ENCODE measurements at regions not wholly inside any gene's neighbourhood (a gene's known extent, or its start where the extent isn't known, plus 50 kb on each side); places are given as distances from the start of the nearest gene placed in this dataset.

DNA sequence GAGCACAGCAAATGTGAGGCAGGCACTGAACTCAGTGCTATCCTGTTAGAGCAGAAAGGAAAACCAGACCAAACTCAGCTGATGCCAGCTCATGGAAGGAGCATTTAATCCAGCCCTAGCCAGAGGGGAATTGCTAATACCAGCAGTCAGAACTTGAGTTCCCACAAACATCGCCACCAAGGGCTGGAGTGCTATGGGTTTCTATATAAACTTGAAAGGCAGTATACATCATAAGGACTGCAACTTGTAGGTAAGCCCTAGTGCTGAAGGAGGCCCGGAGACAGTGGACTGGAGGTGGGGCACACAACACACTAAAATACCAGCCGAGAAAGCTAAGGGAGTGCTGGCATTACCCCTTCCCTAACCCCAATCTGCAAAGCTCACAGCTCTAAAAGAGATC lies 440.2 kb downstream of the PRR32 start:
- no peak for DNase-seq (ENCODE audit: low spot score)
- peaks cover 37% of the 10 kb centered on the region for H3K9me3 Mint-ChIP-seq (ENCODE audit: low read depth)
- no peaks in the 10 kb centered on the region for H3K27me3 Mint-ChIP-seq (ENCODE audit: low read depth)
- no peak overlapping the region for H3K4me3 Mint-ChIP-seq (ENCODE audit: unreplicated experiment)
- H3K27ac Mint-ChIP-seq (ENCODE audit: unreplicated experiment): no peak overlapping the region
- no peaks in the 10 kb centered on the region for H3K36me3 Mint-ChIP-seq (ENCODE audit: low read depth)
- no peaks in the 10 kb centered on the region for H3K4me1 Mint-ChIP-seq (ENCODE audit: low read depth)
- TF ChIP-seq, protein P1, sequence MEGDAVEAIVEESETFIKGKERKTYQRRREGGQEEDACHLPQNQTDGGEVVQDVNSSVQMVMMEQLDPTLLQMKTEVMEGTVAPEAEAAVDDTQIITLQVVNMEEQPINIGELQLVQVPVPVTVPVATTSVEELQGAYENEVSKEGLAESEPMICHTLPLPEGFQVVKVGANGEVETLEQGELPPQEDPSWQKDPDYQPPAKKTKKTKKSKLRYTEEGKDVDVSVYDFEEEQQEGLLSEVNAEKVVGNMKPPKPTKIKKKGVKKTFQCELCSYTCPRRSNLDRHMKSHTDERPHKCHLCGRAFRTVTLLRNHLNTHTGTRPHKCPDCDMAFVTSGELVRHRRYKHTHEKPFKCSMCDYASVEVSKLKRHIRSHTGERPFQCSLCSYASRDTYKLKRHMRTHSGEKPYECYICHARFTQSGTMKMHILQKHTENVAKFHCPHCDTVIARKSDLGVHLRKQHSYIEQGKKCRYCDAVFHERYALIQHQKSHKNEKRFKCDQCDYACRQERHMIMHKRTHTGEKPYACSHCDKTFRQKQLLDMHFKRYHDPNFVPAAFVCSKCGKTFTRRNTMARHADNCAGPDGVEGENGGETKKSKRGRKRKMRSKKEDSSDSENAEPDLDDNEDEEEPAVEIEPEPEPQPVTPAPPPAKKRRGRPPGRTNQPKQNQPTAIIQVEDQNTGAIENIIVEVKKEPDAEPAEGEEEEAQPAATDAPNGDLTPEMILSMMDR (IDR thresholded peaks at IDR 0.05): no peak

DNA sequence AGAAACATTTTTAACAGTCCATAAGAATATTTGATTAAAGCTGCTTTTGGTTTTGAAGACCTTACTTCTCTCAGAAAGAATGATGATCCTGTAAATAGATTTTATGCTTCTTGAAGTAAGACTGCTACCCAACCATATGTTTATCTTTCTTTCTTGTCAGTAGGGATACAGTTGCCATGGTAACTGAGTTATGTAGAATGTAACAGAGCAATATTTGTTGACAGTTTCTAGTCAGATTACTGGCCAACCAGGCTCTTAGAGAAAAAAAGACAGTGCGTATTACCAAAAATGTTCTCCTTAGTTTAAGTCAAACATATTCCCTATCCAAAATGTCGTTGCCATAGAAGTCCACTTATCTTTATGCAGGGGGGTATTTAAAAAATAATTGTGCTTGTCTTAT lies 456.8 kb downstream of the PRR32 start:
- no peak for DNase-seq (ENCODE audit: low spot score)
- TF ChIP-seq, protein P1 (IDR thresholded peaks at IDR 0.05): no peak
- Mint-ChIP-seq H3K36me3 (ENCODE audit: low read depth) (no peaks in the 10 kb centered on the region), H3K27ac (ENCODE audit: unreplicated experiment) (no peak overlapping the region), H3K4me3 (ENCODE audit: unreplicated experiment) (no peak overlapping the region), H3K4me1 (ENCODE audit: low read depth) (no peaks in the 10 kb centered on the region), H3K27me3 (ENCODE audit: low read depth) (no peaks in the 10 kb centered on the region), H3K9me3 (ENCODE audit: low read depth) (peaks cover 37% of the 10 kb centered on the region)

DNA sequence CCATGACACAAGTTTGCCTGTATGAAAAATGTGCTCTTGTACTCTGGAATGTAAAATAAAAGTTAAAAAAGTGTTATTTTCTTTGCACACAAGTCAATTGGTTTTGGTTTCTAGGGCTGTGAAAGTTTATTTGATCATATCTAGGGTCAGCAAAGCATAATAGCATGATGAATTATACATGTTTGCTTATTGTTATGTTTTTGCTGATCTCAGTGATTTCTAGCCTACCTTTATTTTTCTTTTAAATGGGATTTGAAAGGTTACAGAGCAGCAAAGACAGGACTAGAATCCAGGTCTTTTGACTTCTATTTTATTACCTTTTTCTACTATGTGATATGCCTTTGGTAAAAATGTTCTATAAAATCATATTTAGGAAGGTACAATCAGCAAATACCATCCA lies 481.0 kb downstream of the PRR32 start:
- TF ChIP-seq, protein P1 (IDR thresholded peaks at IDR 0.05): no peak
- H3K36me3 Mint-ChIP-seq (ENCODE audit: low read depth): no peaks in the 10 kb centered on the region
- no peaks in the 10 kb centered on the region for H3K4me1 Mint-ChIP-seq (ENCODE audit: low read depth)
- peaks cover 16% of the 10 kb centered on the region for H3K9me3 Mint-ChIP-seq (ENCODE audit: low read depth)
- no peak overlapping the region for H3K4me3 Mint-ChIP-seq (ENCODE audit: unreplicated experiment)
- no peaks in the 10 kb centered on the region for H3K27me3 Mint-ChIP-seq (ENCODE audit: low read depth)
- DNase-seq (ENCODE audit: low spot score): no peak
- H3K27ac Mint-ChIP-seq (ENCODE audit: unreplicated experiment): no peak overlapping the region

DNA sequence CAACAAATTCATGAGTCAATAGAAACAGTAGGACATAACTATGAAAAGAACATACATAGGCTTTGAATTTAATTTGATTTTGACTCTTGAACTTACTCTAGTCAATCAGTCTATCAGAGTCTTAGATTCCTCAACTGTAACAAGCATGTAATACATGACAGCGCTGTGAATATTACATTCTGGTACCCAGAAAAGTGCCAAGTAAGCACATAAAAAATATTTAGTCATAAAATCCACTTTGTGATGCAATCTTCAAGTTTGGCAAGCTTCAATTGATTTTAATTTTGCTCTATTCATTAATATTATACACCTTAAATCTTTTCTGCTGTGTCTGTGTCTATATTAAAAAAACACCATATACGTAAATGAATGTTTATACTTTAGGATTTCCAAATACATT lies 483.3 kb downstream of the PRR32 start:
- Mint-ChIP-seq H3K27ac (ENCODE audit: unreplicated experiment) (no peak overlapping the region), H3K4me3 (ENCODE audit: unreplicated experiment) (no peak overlapping the region), H3K36me3 (ENCODE audit: low read depth) (no peaks in the 10 kb centered on the region), H3K9me3 (ENCODE audit: low read depth) (peaks cover 22% of the 10 kb centered on the region), H3K27me3 (ENCODE audit: low read depth) (no peaks in the 10 kb centered on the region), H3K4me1 (ENCODE audit: low read depth) (no peaks in the 10 kb centered on the region)
- TF ChIP-seq, protein P1 (IDR thresholded peaks at IDR 0.05): no peak
- DNase-seq (ENCODE audit: low spot score): no peak

DNA sequence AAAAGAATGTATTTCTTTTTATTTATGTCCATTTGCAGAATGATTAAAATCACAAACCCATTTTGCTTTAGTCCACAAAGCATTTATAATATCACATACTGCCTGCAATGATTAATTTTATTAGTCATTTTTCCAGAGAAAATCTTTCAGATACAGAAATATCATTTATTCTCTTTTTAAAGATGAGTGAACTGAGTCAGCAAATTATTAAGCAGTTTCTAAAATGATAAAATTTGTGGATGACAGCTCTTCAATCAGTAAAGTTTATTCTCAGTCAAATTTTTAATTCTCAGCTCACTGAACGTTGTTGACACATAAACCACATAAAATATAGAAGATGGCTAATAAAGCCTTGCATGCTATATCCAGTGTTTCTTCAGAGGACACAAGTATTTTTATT lies 485.5 kb downstream of the PRR32 start:
- Mint-ChIP-seq H3K36me3 (ENCODE audit: low read depth) (no peaks in the 10 kb centered on the region), H3K9me3 (ENCODE audit: low read depth) (peaks cover 27% of the 10 kb centered on the region), H3K27me3 (ENCODE audit: low read depth) (no peaks in the 10 kb centered on the region), H3K27ac (ENCODE audit: unreplicated experiment) (no peak overlapping the region), H3K4me3 (ENCODE audit: unreplicated experiment) (no peak overlapping the region), H3K4me1 (ENCODE audit: low read depth) (no peaks in the 10 kb centered on the region)
- DNase-seq (ENCODE audit: low spot score): no peak
- TF ChIP-seq, protein P1 (IDR thresholded peaks at IDR 0.05): no peak

Data from chondrocyte (in vitro differentiated cells).